HG03108 (cell line): ENCODE measurements at regions not wholly inside any gene's neighbourhood (a gene's known extent, or its start where the extent isn't known, plus 50 kb on each side); places are given as distances from the start of the nearest gene placed in this dataset.

Source experiments
- ATAC-seq: cut with Tn5 transposase; IDR thresholded peaks from one replicate; pipeline ENCODE4 v1.9.1; 2021; ENCODE audit warnings: moderate library complexity; ENCODE audit not compliant: unreplicated experiment

- ATAC-seq: no peak
These were observed 552.1 kb downstream of the DNAJB9 start for GRCh38 chr7:109121599-109122300.

GRCh38 chr7:109125001-109125400, 555.3 kb downstream of the DNAJB9 start:
- ATAC-seq: no peak

GRCh38 chr7:109126404-109127050, 556.9 kb downstream of the DNAJB9 start:
- ATAC-seq: no peak

GRCh38 chr7:109127145-109127544, 557.5 kb downstream of the DNAJB9 start:
- no peak for ATAC-seq

GRCh38 chr7:109131141-109131540, 561.5 kb downstream of the DNAJB9 start:
- no peak for ATAC-seq

- no peak for ATAC-seq
These were observed 567.2 kb downstream of the DNAJB9 start for GRCh38 chr7:109136893-109137292.

- ATAC-seq: no peak
These were observed 585.1 kb downstream of the DNAJB9 start for GRCh38 chr7:109154748-109155147.

- no peak for ATAC-seq
These were observed 588.6 kb downstream of the DNAJB9 start for GRCh38 chr7:109158246-109158645.

GRCh38 chr7:109176661-109177060, 607.0 kb downstream of the DNAJB9 start:
- ATAC-seq: no peak

GRCh38 chr7:109178342-109178741, 608.7 kb downstream of the DNAJB9 start:
- no peak for ATAC-seq

- ATAC-seq: no peak
These were observed 609.9 kb downstream of the DNAJB9 start for GRCh38 chr7:109179601-109180000.

GRCh38 chr7:109190766-109191398, 621.2 kb downstream of the DNAJB9 start:
- no peak for ATAC-seq

- ATAC-seq: no peak
These were observed 636.5 kb downstream of the DNAJB9 start for GRCh38 chr7:109206196-109206595.

- ATAC-seq: no peak
These were observed 643.4 kb downstream of the DNAJB9 start for GRCh38 chr7:109213081-109213480.

- no peak for ATAC-seq
These were observed 645.7 kb downstream of the DNAJB9 start for GRCh38 chr7:109215341-109215740.

- ATAC-seq: no peak
These were observed 654.4 kb downstream of the DNAJB9 start for GRCh38 chr7:109224100-109224499.

- no peak for ATAC-seq
These were observed 657.0 kb downstream of the DNAJB9 start for GRCh38 chr7:109226699-109227098.

- no peak for ATAC-seq
These were observed 665.6 kb downstream of the DNAJB9 start for GRCh38 chr7:109235316-109235715.

- ATAC-seq: no peak
These were observed 676.8 kb downstream of the DNAJB9 start for GRCh38 chr7:109246330-109247077.

- no peak for ATAC-seq
These were observed 687.3 kb downstream of the DNAJB9 start for GRCh38 chr7:109256762-109257560.

- ATAC-seq: peak; percentile 64
These were observed 689.5 kb downstream of the DNAJB9 start for GRCh38 chr7:109259151-109259550.
